LHCN-M2 (cell line): ENCODE measurements at regions not wholly inside any gene's neighbourhood (a gene's known extent, or its start where the extent isn't known, plus 50 kb on each side); places are given as distances from the start of the nearest gene placed in this dataset.

ENCODE experiments used
- DNase-seq: peaks from one replicate; pipeline ENCODE4 v3.0.0-alpha.2; 2012; ENCODE audit warnings: low read depth

GRCh38 chr5:117805058-117805457 is 1183.3 kb downstream of the DTWD2 start:
- no peak for DNase-seq

DNA sequence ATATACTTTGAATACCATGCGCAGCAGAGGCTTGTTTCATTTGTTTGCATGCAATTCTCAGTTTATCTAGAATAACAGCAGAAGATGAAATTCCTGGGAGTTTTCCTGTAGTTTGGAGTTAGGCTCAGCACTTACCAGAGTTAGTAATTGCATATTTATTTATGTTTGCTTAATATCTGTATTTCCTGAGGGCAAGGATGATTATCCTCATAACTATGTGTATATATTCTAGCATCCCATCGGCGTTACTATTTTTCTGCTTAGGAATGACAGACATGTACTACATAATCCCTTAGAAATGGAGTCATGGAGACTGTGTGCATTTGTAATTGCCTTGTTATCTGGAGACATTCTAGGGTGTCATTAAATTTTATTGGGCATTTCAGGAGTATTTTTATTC is 1184.8 kb downstream of the DTWD2 start:
- DNase-seq, result peak; percentile 25

DNA sequence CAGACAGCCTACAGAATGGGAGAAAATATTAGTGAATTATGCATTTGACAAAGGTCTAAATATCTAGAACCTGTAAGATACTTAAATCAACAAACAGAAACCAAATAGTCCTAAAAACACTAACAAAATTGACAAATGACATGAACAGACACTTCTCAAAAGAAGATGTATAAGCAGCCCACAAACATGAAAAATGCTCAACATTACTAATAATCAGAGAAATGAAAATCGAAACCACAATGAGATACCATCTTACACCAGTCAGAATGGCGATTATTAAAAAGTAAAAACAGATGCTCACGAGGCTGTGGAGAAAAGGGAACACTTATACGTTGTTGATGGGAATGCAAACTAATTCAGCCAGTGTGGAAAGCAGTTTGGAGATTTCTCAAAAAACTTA is 1186.8 kb downstream of the DTWD2 start:
- DNase-seq, result no peak

DNA sequence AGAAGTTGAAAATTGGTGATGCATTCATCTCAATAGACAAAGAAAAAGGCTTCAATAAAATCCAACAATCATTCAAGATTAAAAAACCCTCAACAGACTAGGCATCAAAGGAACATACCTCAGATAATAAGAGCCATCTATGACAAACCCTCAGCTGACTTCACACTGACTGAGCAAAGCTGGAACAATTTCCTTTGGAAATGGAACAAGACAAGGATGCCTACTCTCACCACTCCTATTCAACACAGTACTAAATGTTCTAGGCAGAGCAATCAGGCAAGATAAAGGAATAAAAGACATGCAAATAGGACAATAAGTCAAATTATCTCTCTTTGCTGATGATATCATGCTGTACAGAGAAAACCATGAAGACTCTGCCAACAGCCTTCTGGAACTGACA is 1188.1 kb downstream of the DTWD2 start:
- peak; percentile 45 for DNase-seq

GRCh38 chr5:117794847-117795246 is 1193.5 kb downstream of the DTWD2 start:
- peak; percentile 17 for DNase-seq

- DNase-seq, result no peak
These were observed 1194.4 kb downstream of the DTWD2 start for GRCh38 chr5:117793963-117794362.

GRCh38 chr5:117792476-117792875 is 1195.9 kb downstream of the DTWD2 start:
- DNase-seq, result no peak

- peak; percentile 29 for DNase-seq
These were observed 1199.8 kb downstream of the DTWD2 start for GRCh38 chr5:117788596-117788995.

DNA sequence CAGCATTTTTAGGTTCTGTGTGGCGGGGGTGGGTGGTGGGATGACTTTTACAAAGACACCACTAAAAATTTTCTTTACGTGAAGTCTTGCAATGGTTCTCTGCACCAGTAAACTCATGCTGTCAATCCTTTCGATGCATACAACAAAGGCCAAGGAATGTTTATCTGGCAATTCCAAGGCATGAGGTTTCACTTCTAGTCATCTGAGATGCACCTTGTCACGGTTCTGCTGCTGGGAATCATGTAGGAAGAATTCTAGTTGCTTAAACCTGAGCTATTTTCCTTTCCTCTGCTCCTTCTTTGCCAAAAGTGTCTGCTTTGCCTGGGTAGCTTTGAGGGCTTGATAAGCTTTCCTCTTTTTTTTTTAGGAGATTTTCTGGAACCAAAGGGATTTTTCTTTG is 1204.5 kb upstream of the SEMA6A start:
- DNase-seq, result no peak

GRCh38 chr5:117776977-117777376 is 1202.4 kb upstream of the SEMA6A start:
- DNase-seq, result no peak

GRCh38 chr5:117769877-117770276 is 1195.3 kb upstream of the SEMA6A start:
- DNase-seq, result no peak

DNA sequence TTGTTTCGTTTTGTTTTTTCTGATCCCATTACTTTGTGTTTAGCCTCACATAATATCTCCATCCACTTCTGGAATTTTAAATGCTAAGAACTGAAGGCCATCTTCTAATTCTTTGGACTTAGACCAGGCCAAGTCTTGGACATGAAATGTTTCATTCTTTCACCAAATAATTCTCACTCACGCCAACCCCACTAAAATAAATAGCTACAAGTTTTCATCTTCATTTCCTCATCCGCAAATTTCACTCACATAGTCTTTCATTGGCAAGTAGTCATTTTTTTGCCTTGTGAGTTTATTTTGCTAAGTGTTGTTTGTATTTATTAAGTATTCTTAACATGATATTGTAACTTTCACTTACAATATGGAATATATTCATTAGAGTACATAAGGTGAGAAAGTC is 1188.6 kb upstream of the SEMA6A start:
- no peak for DNase-seq

GRCh38 chr5:117761186-117761585 is 1186.6 kb upstream of the SEMA6A start:
- DNase-seq, result no peak

DNA sequence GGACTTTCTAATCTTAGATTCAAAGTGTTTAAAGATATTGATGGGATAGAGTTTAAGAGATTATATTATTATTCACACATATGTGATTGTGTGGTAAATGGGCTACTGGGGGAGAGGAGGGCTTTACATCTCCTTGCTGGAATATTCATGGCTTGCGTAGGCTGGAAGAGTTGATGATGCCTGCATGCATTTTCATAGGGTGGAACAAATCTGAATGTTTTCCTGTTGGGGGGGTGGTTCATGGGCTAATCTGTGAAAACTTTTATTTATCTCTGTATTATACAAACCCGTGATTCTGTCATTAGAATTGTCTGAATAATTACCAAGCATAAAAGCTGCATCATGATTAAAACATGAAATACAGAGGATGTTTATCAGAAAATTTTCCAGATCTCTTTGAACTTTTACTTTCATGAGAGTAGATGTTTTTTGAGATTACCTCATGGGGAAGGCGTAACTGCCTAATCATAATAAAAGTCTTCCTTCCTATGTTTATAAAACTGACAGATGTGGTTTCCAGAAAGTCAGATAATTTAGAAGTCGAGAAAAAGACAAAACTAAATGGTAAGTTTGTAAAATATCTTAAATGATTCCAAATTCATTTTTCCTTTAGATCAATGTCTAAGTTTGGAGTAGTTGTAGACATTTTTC is 1185.4 kb upstream of the SEMA6A start:
- no peak for DNase-seq

- DNase-seq, result no peak
These were observed 1177.8 kb upstream of the SEMA6A start for GRCh38 chr5:117752403-117752802.

DNA sequence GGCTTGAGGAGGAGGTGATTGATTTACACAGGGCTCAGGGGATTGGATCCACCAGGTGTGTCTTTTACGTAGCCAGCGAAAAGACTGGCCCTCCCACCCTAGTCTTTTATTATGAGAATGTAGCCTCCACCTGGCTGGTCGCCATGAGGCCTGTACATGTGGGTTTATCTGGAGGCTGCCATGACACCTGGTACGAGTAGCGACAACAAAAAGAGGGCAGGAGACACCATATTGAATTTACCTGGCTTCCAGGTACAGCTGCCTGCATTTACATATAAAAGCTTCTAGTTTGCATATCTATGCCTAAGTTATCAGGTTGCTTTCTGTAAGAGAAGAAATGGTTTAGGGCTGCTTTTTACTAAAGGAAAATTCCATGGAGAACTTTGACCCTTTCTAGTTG is 1173.7 kb upstream of the SEMA6A start:
- DNase-seq, result no peak

DNA sequence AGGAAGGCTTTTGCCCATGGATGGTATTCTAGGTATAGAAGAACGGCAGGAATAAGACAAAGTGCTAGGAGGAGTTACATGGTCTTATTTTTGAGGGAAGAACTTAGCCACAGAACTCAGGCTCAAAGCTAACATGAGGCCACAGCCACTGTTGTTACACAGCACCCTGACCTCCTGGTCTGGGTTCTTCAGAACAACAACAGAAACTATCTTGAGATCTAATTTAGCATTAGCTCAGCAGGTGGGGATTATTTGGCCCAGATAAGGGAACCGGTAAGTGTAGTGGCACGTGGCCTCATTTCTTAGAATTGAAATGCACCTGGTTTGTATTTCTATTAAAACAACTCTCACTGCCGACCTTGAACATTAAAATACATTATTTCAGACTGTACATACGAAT is 1168.7 kb upstream of the SEMA6A start:
- no peak for DNase-seq

DNA sequence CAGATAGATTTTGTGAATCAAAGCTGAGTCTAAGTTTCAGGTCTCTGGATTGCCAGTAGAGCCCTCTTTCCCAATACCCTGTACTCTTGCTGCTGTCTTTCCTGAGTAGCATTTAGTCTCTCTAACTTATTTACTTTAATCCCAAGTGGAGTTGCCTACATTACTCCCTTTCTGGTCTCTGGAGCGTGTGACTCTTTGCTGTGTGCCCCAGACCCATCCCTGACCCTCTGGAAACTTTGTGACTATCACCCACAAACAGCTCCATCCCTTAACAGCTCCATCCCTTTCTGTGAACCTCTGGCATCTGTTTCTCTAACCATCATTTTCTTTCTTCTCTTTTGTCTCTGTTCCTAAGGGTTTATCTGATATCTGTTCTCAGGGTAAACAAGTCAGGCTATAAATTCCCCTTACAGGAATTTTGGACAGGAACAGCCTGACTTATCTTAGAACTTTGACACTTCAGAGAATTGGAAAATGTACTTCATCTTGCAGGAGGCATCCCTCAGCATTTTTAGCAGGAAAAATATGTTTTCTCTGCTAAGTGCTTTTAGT is 1167.1 kb upstream of the SEMA6A start:
- DNase-seq, result no peak

- DNase-seq, result no peak
These were observed 1165.6 kb upstream of the SEMA6A start for GRCh38 chr5:117740268-117740667.

GRCh38 chr5:117738571-117738970 is 1163.9 kb upstream of the SEMA6A start:
- no peak for DNase-seq

DNA sequence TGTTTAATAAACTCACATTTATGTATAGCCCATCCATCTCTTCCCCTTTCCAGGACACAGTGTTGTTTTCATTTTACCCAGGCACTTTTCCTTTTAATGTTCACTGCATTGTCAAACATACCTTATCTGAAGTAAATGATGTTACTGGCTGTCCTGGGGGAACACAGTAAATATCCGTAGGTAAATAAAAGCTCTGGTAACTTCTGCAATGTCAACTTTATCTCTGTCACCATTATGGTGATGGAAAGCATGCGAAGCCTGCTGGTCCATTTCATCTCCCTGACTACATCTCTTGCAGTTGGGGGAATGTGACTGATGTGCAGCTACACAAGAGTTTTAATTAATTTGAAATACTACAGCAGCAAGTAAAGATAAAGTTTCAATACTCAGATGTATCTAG is 1162.1 kb upstream of the SEMA6A start:
- no peak for DNase-seq

GRCh38 chr5:117734056-117734455 is 1159.4 kb upstream of the SEMA6A start:
- no peak for DNase-seq

GRCh38 chr5:117733051-117733450 is 1158.4 kb upstream of the SEMA6A start:
- no peak for DNase-seq

GRCh38 chr5:117732264-117732663 is 1157.6 kb upstream of the SEMA6A start:
- no peak for DNase-seq
